CD14-positive monocyte (primary cell): ENCODE measurements at regions not wholly inside any gene's neighbourhood (a gene's known extent, or its start where the extent isn't known, plus 50 kb on each side); places are given as distances from the start of the nearest gene placed in this dataset.

Source experiments
- DNase-seq, 3 donors: peaks; one replicate each; pipeline ENCODE4 v3.0.0-alpha.2; 2011 to 2022
- H2AFZ ChIP-seq: 2 replicates; pipeline ENCODE4 v1.6.0; 2012; ENCODE audit warnings: mild to moderate bottlenecking, low read depth, low read length, inconsistent platforms; ENCODE audit not compliant: insufficient read depth, poor library complexity, severe bottlenecking
- H3K27ac ChIP-seq, 2 donors: 1 replicate in 1 of 2; 2 replicates in 1 of 2; pipeline ENCODE4 v1.5.1; 2012 to 2013; ENCODE audit warnings: low read length in 2 of 2, control low read depth in 1 of 2, inconsistent platforms in 1 of 2, low read depth in 1 of 2, mild to moderate bottlenecking in 1 of 2
- H3K27me3 ChIP-seq, 2 donors: one replicate each; pipeline versions ENCODE4 v1.6.0 to v1.6.1; 2011 to 2013; ENCODE audit warnings: low read length in 2 of 2; ENCODE audit not compliant: control insufficient read depth in 2 of 2, insufficient read depth in 2 of 2
- H3K36me3 ChIP-seq, 2 donors: replicated peaks in 1 of 2; 1 replicate in 1 of 2; 2 replicates in 1 of 2; pipeline versions ENCODE4 v1.5.1 to v1.6.1; 2012 to 2013; ENCODE audit warnings: low read length in 2 of 2, control low read depth in 1 of 2, inconsistent platforms in 1 of 2, mild to moderate bottlenecking in 1 of 2; ENCODE audit not compliant: insufficient read depth in 2 of 2, control insufficient read depth in 1 of 2
- H3K4me1 ChIP-seq, 2 donors: 1 replicate in 1 of 2; 2 replicates in 1 of 2; pipeline versions ENCODE4 v1.5.1 to v1.6.1; 2012 to 2013; ENCODE audit warnings: low read length in 2 of 2, control low read depth in 1 of 2, inconsistent platforms in 1 of 2, mild to moderate bottlenecking in 1 of 2, moderate library complexity in 1 of 2; ENCODE audit not compliant: insufficient read depth in 2 of 2, control insufficient read depth in 1 of 2
- H3K4me2 ChIP-seq: replicated peaks from 2 replicates; pipeline ENCODE3; 2012; ENCODE audit warnings: low read length, moderate library complexity, mild to moderate bottlenecking; ENCODE audit not compliant: poor library complexity, severe bottlenecking; ENCODE audit errors: extremely low read depth
- H3K4me3 ChIP-seq, 3 experiments: fragments of 200-600 bp in 1 of 3; sonication (generic) in 1 of 3; replicated peaks in 1 of 3; 1 replicate in 2 of 3; 2 replicates in 1 of 3; pipeline ENCODE4 v1.5.1; 2011 to 2013; ENCODE audit warnings: low read length in 3 of 3, mild to moderate bottlenecking in 3 of 3, control low read depth in 2 of 3, low read depth in 2 of 3, inconsistent platforms in 1 of 3, moderate library complexity in 1 of 3
- H3K79me2 ChIP-seq: 2 replicates; pipeline ENCODE4 v1.6.0; 2012; ENCODE audit warnings: mild to moderate bottlenecking, control low read depth, inconsistent platforms, low read length, moderate library complexity; ENCODE audit not compliant: insufficient read depth
- H3K9ac ChIP-seq: 2 replicates; pipeline ENCODE4 v1.6.0; 2017; ENCODE audit warnings: low read length, mild to moderate bottlenecking; ENCODE audit not compliant: insufficient read depth, poor library complexity, severe bottlenecking
- H3K9me3 ChIP-seq, 2 donors: replicated peaks in 1 of 2; 1 replicate in 1 of 2; 2 replicates in 1 of 2; pipeline versions ENCODE4 v1.5.1 to v1.6.1; 2012 to 2013; ENCODE audit warnings: low read length in 2 of 2, control low read depth in 1 of 2; ENCODE audit not compliant: control insufficient read depth in 1 of 2, insufficient read depth in 1 of 2
- H4K20me1 ChIP-seq: 2 replicates; pipeline ENCODE4 v1.6.0; 2012; ENCODE audit warnings: mild to moderate bottlenecking, low read length, control low read depth, moderate library complexity; ENCODE audit not compliant: insufficient read depth
- H3K27ac Mint-ChIP-seq, 7 donors: one replicate each; pipeline ENCODE4 v1.8.0; 2020; ENCODE audit warnings: mild to moderate bottlenecking in 7 of 7, mixed read lengths in 7 of 7, moderate library complexity in 6 of 7, inconsistent platforms in 2 of 7
- H3K27me3 Mint-ChIP-seq, 3 donors: one replicate each; pipeline ENCODE4 v1.8.0; 2021 to 2022; ENCODE audit warnings: low read depth in 3 of 3, mild to moderate bottlenecking in 3 of 3, mixed read lengths in 3 of 3, moderate library complexity in 3 of 3, inconsistent platforms in 1 of 3
- H3K36me3 Mint-ChIP-seq, 2 donors: one replicate each; pipeline ENCODE4 v1.8.0; 2020; ENCODE audit warnings: mixed read lengths in 2 of 2, inconsistent platforms in 1 of 2, mild to moderate bottlenecking in 1 of 2
- H3K4me1 Mint-ChIP-seq: one replicate; pipeline ENCODE4 v1.8.0; 2020; ENCODE audit warnings: mild to moderate bottlenecking, mixed read lengths
- H3K4me3 Mint-ChIP-seq, 2 donors: one replicate each; pipeline ENCODE4 v1.8.0; 2020; ENCODE audit warnings: mild to moderate bottlenecking in 2 of 2, mixed read lengths in 2 of 2, moderate library complexity in 1 of 2
- H3K9me3 Mint-ChIP-seq, 7 donors: one replicate each; pipeline ENCODE4 v1.8.0; 2020 to 2022; ENCODE audit warnings: mixed read lengths in 7 of 7, mild to moderate bottlenecking in 6 of 7, moderate library complexity in 6 of 7, inconsistent platforms in 2 of 7
- WGBS: methylation state at CpG from one replicate; pipeline ENCODE4 v1.1.5; 2013; ENCODE audit warnings: missing lambda C conversion rate; ENCODE audit not compliant: insufficient coverage; 5-methylcytosine and 5-hydroxymethylcytosine counted together
- intact Hi-C, 2 donors: fragments of 100-400 bp; cut with micrococcal nuclease; formaldehyde crosslinking; loops; one replicate each; pipeline versions ENCODE4 v1.15.0 to v1.15.1; 2023
- TF ChIP-seq, protein P1 (sequence below): fragments of 200-600 bp; IDR thresholded peaks from one replicate; pipeline ENCODE4 v1.8.0; 2022; ENCODE audit warnings: antibody characterized with exemption, mild to moderate bottlenecking

DNA sequence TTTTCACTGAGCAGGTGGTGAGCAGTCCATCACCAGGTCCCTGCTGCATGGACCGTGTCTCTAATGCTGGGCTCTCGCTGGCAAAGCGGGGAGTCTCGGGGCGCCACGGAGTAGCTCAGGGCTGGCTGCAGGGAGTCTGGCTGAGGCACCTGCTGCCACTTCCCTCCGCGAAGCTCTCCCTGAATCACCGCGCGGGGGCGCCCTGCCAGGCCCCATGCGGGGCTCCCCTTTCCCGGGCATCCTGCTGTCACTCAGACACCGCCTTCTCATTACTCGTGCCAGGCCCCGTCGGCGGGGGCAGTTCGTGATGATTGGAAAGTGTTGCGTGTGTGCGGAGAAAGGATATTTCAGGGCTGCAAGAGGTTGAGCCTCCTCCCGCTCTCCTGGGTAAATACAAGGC lies 335.8 kb downstream of the IRX2 start:
- Histone ChIP-seq H2AFZ (no peak overlapping the region), H3K79me2 (no peaks in the 10 kb centered on the region), H3K36me3 (no peaks in the 10 kb centered on the region), H3K27me3 (no peaks in the 10 kb centered on the region), H3K4me2 (no peak overlapping the region), H3K9ac (no peak overlapping the region), H3K4me1 (no peaks in the 10 kb centered on the region), H3K9me3 (peaks cover 47 to 72% of the 10 kb centered on the region in 2 donors), H3K4me3 (no peak overlapping the region), H4K20me1 (no peaks in the 10 kb centered on the region), H3K27ac (no peak overlapping the region)
- H3K27me3 Mint-ChIP-seq: peaks cover 0 to 5% (median 0%) of the 10 kb centered on the region in 3 donors
- intact Hi-C loops: no loop called here
- H3K27ac Mint-ChIP-seq: no peak overlapping the region
- TF ChIP-seq, protein P1, sequence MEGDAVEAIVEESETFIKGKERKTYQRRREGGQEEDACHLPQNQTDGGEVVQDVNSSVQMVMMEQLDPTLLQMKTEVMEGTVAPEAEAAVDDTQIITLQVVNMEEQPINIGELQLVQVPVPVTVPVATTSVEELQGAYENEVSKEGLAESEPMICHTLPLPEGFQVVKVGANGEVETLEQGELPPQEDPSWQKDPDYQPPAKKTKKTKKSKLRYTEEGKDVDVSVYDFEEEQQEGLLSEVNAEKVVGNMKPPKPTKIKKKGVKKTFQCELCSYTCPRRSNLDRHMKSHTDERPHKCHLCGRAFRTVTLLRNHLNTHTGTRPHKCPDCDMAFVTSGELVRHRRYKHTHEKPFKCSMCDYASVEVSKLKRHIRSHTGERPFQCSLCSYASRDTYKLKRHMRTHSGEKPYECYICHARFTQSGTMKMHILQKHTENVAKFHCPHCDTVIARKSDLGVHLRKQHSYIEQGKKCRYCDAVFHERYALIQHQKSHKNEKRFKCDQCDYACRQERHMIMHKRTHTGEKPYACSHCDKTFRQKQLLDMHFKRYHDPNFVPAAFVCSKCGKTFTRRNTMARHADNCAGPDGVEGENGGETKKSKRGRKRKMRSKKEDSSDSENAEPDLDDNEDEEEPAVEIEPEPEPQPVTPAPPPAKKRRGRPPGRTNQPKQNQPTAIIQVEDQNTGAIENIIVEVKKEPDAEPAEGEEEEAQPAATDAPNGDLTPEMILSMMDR: no peak
- H3K36me3 Mint-ChIP-seq: no peaks in the 10 kb centered on the region
- H3K9me3 Mint-ChIP-seq: peaks cover 7 to 40% (median 24%) of the 10 kb centered on the region in 7 donors
- no peaks in the 10 kb centered on the region for H3K4me1 Mint-ChIP-seq
- no peak overlapping the region for H3K4me3 Mint-ChIP-seq
- no peak for DNase-seq
- 61% methylated on average over 15 of the region's 23 CpGs for WGBS

DNA sequence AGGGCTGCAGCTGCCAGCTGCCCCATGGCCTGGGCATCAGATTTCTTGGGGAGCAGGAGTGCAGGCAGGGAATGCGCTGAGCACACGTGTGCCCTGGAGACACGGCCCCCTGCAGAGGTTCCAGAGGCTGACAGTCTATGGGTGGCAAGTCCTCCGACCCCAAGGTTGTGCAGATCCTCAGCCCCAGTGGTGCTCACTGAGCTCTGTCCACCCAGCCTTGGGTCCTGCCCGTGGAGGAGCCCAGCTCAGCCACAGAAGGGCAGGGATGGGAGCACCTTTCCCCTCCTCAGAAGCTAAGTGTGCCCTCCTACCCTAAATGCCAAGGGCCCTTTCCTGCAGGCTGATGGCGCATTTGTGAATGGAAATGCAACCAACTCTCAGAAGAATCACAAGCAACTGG lies 341.0 kb downstream of the IRX2 start:
- H2AFZ ChIP-seq: no peak overlapping the region
- Mint-ChIP-seq H3K4me1 (no peaks in the 10 kb centered on the region), H3K4me3 (no peak overlapping the region), H3K27ac (no peak overlapping the region), H3K9me3 (peaks cover 2 to 28% (median 10%) of the 10 kb centered on the region in 7 donors), H3K36me3 (no peaks in the 10 kb centered on the region), H3K27me3 (peaks cover 0 to 4% (median 0%) of the 10 kb centered on the region in 3 donors)
- no peak overlapping the region for H3K4me3 ChIP-seq
- H3K9me3 ChIP-seq: peaks cover 19 to 38% of the 10 kb centered on the region in 2 donors
- no peak overlapping the region for H3K4me2 ChIP-seq
- TF ChIP-seq, protein P1: no peak
- H3K36me3 ChIP-seq: no peaks in the 10 kb centered on the region
- 90% methylated on average over 6 of the region's 6 CpGs for WGBS
- H3K9ac ChIP-seq: no peak overlapping the region
- H3K27me3 ChIP-seq: no peaks in the 10 kb centered on the region
- H3K4me1 ChIP-seq: no peaks in the 10 kb centered on the region
- no peak overlapping the region for H3K27ac ChIP-seq
- DNase-seq: no peak
- intact Hi-C loops: no loop called here
- H4K20me1 ChIP-seq: no peaks in the 10 kb centered on the region
- H3K79me2 ChIP-seq: no peaks in the 10 kb centered on the region
